Neutrophil (primary cell): ENCODE measurements at regions not wholly inside any gene's neighbourhood (a gene's known extent, or its start where the extent isn't known, plus 50 kb on each side); places are given as distances from the start of the nearest gene placed in this dataset.

Experiments
- H3K27ac ChIP-seq: fragments of 200-600 bp; sonication (generic); 2 replicates; pipeline ENCODE4 v1.5.1; 2016; ENCODE audit warnings: mild to moderate bottlenecking, moderate library complexity
- H3K27me3 ChIP-seq: fragments of 200-600 bp; sonication (generic); 2 replicates; pipeline ENCODE4 v1.6.0; 2016; ENCODE audit warnings: mild to moderate bottlenecking
- H3K36me3 ChIP-seq: fragments of 200-600 bp; sonication (generic); 2 replicates; pipeline ENCODE4 v1.5.1; 2017
- H3K4me1 ChIP-seq, 2 experiments: fragments of 200-600 bp in 1 of 2; sonication (generic) in 1 of 2; 1 replicate in 1 of 2; 2 replicates in 1 of 2; pipeline versions ENCODE4 v1.5.1 to v1.6.1; 2013 to 2016; ENCODE audit warnings: low read depth in 1 of 2, low read length in 1 of 2, mild to moderate bottlenecking in 1 of 2, moderate library complexity in 1 of 2; ENCODE audit not compliant: control insufficient read depth in 1 of 2, insufficient read depth in 1 of 2
- H3K4me3 ChIP-seq, 2 experiments: fragments of 200-600 bp in 1 of 2; sonication (generic) in 1 of 2; 1 replicate in 1 of 2; 2 replicates in 1 of 2; pipeline ENCODE4 v1.5.1; 2013 to 2016; ENCODE audit warnings: low read depth in 1 of 2, low read length in 1 of 2, mild to moderate bottlenecking in 1 of 2, moderate library complexity in 1 of 2
- H3K9me3 ChIP-seq: fragments of 200-600 bp; sonication (generic); 2 replicates; pipeline ENCODE4 v1.5.1; 2016
- CTCF ChIP-seq: fragments of 200-600 bp; sonication (generic); IDR thresholded peaks from 2 replicates; pipeline ENCODE4 v1.5.1; 2016; ENCODE audit warnings: antibody characterized with exemption

GRCh38 chr12:14148489-14149270 is 167.3 kb upstream of the GRIN2B start:
- H3K4me3 ChIP-seq = no peak overlapping the region
- H3K4me1 ChIP-seq = no peaks in the 10 kb centered on the region
- H3K36me3 ChIP-seq = no peaks in the 10 kb centered on the region
- H3K27me3 ChIP-seq = no peaks in the 10 kb centered on the region
- H3K9me3 ChIP-seq = no peaks in the 10 kb centered on the region
- no peak overlapping the region for H3K27ac ChIP-seq
- TF ChIP-seq CTCF = no peak

GRCh38 chr12:14153803-14154202 is 172.4 kb upstream of the GRIN2B start:
- Histone ChIP-seq H3K27ac (no peak overlapping the region), H3K36me3 (no peaks in the 10 kb centered on the region), H3K9me3 (no peaks in the 10 kb centered on the region), H3K27me3 (no peaks in the 10 kb centered on the region), H3K4me3 (no peak overlapping the region), H3K4me1 (no peaks in the 10 kb centered on the region)
- TF ChIP-seq CTCF = no peak

DNA sequence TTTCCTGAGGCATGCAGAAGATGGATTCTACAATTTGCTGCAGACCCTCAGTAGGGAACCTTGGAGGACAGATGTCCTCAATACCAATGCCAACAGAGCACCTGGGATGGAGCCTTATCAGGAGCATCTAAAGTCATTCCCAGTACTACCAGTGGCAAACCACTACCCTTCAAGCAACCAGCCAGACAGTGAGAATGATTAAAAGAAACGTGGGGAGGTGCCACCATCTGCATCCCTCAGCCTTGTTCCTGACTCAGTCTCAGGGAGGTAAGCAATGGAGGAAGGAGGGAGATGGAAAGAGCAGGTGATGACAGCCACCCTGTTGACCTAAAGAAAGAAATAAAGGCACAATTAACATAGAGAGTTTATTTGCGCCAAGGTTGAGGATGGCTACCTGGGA is 175.2 kb upstream of the GRIN2B start:
- Histone ChIP-seq H3K9me3 (no peaks in the 10 kb centered on the region), H3K36me3 (no peaks in the 10 kb centered on the region), H3K4me1 (no peaks in the 10 kb centered on the region), H3K27me3 (no peaks in the 10 kb centered on the region), H3K4me3 (no peak overlapping the region), H3K27ac (no peak overlapping the region)
- TF ChIP-seq CTCF = no peak

DNA sequence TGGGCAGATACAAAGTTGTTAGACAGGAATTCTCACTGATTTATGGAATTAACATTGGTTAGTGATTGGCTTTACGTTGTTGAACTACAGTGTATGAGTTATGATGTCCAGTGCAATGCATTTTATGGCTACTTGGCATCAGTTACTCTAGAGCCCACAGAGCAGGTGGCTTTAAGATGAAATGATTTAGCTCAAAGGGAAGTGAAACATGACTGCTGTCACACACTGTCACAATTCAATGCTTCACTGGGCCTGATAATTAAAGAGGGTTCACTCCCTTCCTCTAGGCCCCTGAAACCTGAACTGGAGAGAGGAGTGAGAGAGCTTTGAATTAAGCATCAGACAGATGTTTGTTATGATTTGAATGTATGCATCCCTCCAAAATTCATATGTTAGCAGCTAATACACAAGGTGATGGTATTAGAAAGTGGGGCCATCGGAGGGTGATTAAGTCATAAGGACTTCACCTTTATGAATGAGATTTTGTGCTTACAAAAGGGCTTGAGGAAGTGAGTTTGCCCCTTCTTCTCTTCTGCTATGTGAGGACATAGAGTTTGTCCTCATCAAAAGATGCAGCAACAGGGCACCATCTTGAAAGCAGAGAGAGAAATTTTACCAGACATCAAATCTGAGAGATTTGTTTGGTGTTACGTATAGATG is 175.8 kb upstream of the GRIN2B start:
- Histone ChIP-seq H3K4me1 (no peaks in the 10 kb centered on the region), H3K36me3 (no peaks in the 10 kb centered on the region), H3K4me3 (no peak overlapping the region), H3K27me3 (no peaks in the 10 kb centered on the region), H3K27ac (no peak overlapping the region), H3K9me3 (no peaks in the 10 kb centered on the region)
- TF ChIP-seq CTCF = no peak

GRCh38 chr12:14164266-14164665 is 182.9 kb upstream of the GRIN2B start:
- Histone ChIP-seq H3K27ac (no peak overlapping the region), H3K4me3 (no peak overlapping the region), H3K36me3 (no peaks in the 10 kb centered on the region), H3K4me1 (no peaks in the 10 kb centered on the region), H3K27me3 (peaks cover 17% of the 10 kb centered on the region), H3K9me3 (no peaks in the 10 kb centered on the region)
- TF ChIP-seq CTCF = no peak
